ENCODE measurements at regions not wholly inside any gene's neighbourhood (a gene's known extent, or its start where the extent isn't known, plus 50 kb on each side); places are given as distances from the start of the nearest gene placed in this dataset. TPM values are rescaled to one million over a fixed set of nuclear protein-coding genes. Genes with fewer than 3 reads are reported as not detected.

DNA sequence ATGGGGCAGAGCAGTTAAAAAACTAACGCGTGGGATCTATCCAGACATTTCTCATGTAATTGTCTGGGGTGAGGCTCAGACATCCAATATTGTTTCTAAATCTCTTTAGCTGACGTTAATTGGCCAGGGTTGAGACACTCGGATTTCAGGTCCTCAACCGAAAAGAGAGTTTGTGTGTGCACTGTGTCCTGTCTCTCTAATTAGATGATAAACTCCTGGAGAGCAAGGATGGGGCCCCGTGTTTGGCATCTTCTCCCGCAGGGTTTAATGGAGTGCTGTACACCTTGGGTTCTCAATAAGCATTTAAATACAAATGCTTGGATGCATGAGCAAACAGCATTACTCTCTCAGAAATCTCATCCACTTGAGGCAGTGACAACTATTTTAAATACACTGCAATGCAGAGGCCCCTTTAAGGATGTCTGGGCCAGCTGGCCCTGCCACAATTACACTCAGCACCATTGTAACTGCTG lies 139.6 kb downstream of the MTX3 start:
- TF ChIP-seq, protein P1, sequence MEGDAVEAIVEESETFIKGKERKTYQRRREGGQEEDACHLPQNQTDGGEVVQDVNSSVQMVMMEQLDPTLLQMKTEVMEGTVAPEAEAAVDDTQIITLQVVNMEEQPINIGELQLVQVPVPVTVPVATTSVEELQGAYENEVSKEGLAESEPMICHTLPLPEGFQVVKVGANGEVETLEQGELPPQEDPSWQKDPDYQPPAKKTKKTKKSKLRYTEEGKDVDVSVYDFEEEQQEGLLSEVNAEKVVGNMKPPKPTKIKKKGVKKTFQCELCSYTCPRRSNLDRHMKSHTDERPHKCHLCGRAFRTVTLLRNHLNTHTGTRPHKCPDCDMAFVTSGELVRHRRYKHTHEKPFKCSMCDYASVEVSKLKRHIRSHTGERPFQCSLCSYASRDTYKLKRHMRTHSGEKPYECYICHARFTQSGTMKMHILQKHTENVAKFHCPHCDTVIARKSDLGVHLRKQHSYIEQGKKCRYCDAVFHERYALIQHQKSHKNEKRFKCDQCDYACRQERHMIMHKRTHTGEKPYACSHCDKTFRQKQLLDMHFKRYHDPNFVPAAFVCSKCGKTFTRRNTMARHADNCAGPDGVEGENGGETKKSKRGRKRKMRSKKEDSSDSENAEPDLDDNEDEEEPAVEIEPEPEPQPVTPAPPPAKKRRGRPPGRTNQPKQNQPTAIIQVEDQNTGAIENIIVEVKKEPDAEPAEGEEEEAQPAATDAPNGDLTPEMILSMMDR (IDR thresholded peaks at IDR 0.05; ENCODE audit: insufficient read depth, low read depth, low read length), result no peak
- ChIA-PET POLR2A (no interaction called here), CTCF (no interaction called here)
- no peak for DNase-seq (ENCODE audit: low read depth)
- Histone ChIP-seq H3K27me3 (ENCODE audit: control insufficient read depth, insufficient read depth, low read length) (0 out of 2 replicates have a peak, but pooled peaks cover 1% of the 10 kb centered on the region), H3K4me3 (ENCODE audit: low read depth, low read length) (no peak overlapping the region), H3K36me3 (ENCODE audit: control insufficient read depth, insufficient read depth, low read length) (no peaks in the 10 kb centered on the region)

DNA sequence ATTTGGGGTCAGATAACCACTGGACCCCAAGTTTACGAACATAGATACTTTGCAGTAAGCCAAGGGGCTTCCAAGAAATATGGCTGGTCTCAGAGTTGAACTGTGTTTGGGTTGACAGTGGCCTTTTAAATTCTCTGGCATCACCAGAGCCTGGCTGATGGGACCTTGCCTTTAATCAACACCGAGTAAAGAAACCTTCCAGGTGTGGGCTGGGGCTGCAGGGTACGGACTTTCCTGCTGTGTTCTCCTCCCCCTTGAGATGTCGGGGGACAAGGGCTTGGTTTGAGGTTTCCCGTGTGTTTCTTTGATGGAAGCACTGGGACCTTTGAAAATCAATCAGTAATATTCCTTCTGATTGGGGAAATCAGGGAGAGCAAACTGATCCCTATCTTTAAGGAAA lies 140.1 kb downstream of the MTX3 start:
- TF ChIP-seq, protein P1 (IDR thresholded peaks at IDR 0.05; ENCODE audit: insufficient read depth, low read depth, low read length), result no peak
- CTCF ChIA-PET, result interaction anchor here (1.0 kb wide), 1 partner anchor 20 kb away, joined by 3 read pairs; no protein-coding TSS in a partner anchor
- DNase-seq (ENCODE audit: low read depth), result no peak
- Histone ChIP-seq H3K4me3 (ENCODE audit: low read depth, low read length) (no peak overlapping the region), H3K27me3 (ENCODE audit: control insufficient read depth, insufficient read depth, low read length) (0 out of 2 replicates have a peak, but pooled peaks cover 1% of the 10 kb centered on the region), H3K36me3 (ENCODE audit: control insufficient read depth, insufficient read depth, low read length) (no peaks in the 10 kb centered on the region)
- POLR2A ChIA-PET, result no interaction called here

DNA sequence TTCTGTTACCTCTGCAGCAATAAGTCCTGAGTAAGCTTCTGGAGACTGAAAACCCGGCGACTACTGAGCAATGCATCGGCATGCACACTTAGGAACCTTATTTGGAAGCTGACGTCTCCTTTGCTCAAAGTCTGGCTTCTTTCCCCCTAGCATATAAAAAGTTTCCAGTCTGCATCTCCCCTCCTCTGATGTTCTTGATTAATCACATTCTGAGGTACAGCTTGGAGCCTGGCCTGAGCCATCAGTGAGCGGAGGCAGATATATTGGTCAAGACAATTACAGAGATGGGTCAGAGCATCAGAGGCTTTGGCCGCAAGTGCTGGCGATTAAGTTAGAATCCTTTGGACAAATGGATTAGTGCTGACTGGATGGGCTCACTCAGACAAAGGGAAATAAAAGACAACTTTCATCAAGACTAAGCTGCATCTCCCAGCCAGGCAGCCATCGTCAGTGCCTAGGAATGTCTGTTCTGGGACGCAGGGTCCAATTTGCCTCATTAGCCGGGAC lies 140.7 kb downstream of the MTX3 start:
- Histone ChIP-seq H3K27me3 (ENCODE audit: control insufficient read depth, insufficient read depth, low read length) (0 out of 2 replicates have a peak, but pooled peaks cover 1% of the 10 kb centered on the region), H3K36me3 (ENCODE audit: control insufficient read depth, insufficient read depth, low read length) (no peaks in the 10 kb centered on the region), H3K4me3 (ENCODE audit: low read depth, low read length) (no peak overlapping the region)
- POLR2A ChIA-PET, result no interaction called here
- TF ChIP-seq, protein P1 (IDR thresholded peaks at IDR 0.05; ENCODE audit: insufficient read depth, low read depth, low read length), result no peak
- peak; percentile 42 for DNase-seq (ENCODE audit: low read depth)
- CTCF ChIA-PET, result interaction anchor here (1.0 to 1.7 kb wide), 2 partner anchors 19 to 297 kb away, joined by 3 read pairs; no protein-coding TSS in a partner anchor

DNA sequence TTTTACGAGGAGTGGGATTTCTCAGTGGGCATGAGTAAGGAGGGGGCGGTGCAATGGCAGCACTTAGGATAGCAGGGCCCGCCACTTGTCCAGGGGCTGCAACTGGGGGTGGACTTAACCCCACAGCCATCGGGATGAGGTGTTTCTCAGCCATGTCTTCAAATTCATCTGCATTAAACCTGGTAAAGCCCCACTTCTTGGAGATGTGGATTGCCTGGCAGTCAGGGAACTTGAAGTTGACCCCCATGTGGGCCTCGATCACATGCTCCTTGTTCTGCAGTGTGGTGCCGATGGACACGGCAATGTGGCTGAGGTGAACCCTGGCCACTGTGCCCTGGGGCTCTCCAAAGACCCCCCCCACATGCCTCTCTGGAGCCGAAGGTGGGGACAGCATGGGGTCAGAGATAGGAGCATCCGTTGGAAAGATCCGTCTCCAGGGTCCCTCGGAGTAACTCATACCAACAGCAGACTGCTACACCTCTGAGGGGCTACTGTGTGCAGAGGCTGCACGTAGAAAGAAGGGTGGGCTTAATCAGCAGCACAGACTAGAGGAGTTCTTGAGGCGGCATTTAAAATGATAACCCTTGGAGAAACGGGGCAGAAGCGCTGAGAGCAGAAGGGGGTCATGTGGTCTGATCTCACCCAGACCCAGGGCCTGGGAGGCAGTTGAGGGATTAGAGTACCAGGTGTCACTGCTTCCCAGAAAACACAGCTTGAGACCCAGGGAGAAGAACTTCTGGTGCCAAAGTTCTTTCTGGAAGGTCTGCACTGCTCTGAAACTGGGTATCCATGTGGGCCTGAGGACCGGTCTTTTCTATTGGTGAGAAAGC lies 141.4 kb downstream of the MTX3 start:
- CTCF ChIA-PET, result interaction anchor here (0.7 to 1.7 kb wide), 3 partner anchors 18 to 825 kb away, joined by 3 read pairs; no protein-coding TSS in a partner anchor
- Histone ChIP-seq H3K27me3 (ENCODE audit: control insufficient read depth, insufficient read depth, low read length) (0 out of 2 replicates have a peak, but pooled peaks cover 1% of the 10 kb centered on the region), H3K4me3 (ENCODE audit: low read depth, low read length) (no peak overlapping the region), H3K36me3 (ENCODE audit: control insufficient read depth, insufficient read depth, low read length) (no peaks in the 10 kb centered on the region)
- DNase-seq (ENCODE audit: low read depth), result no peak
- POLR2A ChIA-PET, result no interaction called here
- TF ChIP-seq, protein P1 (IDR thresholded peaks at IDR 0.05; ENCODE audit: insufficient read depth, low read depth, low read length), result no peak

Small RNA genes in the stretch of these regions (small RNA-seq; reads per million reads assigned to genes)
- not detected for gene AC008496.1 (ENCODE audit: insufficient read length, low read depth, low replicate concordance)

Data from BJ (cell line).